Hepatocyte (in vitro differentiated cells): ENCODE measurements at regions not wholly inside any gene's neighbourhood (a gene's known extent, or its start where the extent isn't known, plus 50 kb on each side); places are given as distances from the start of the nearest gene placed in this dataset.
A peak's percentile ranks its signal among the peaks of the same experiment; 100 is the strongest.
"Not testable (repeated sequence)": the region's sequence is repeated elsewhere in the genome, so short reads cannot be mapped to it uniquely, and the experiment has no call there.

Experiments used
- DNase-seq: peaks from one replicate; pipeline ENCODE4 v3.0.0-alpha.2; 2016; ENCODE audit warnings: low spot score
- H2AFZ ChIP-seq: fragments of 200-600 bp; sonication (generic); 2 replicates; pipeline ENCODE4 v1.6.0; 2016; ENCODE audit warnings: antibody characterized with exemption, mild to moderate bottlenecking
- H3K27ac ChIP-seq: fragments of 200-600 bp; sonication (generic); 2 replicates; pipeline ENCODE4 v1.5.1; 2016; ENCODE audit warnings: mild to moderate bottlenecking
- H3K27me3 ChIP-seq: fragments of 200-600 bp; sonication (generic); 2 replicates; pipeline ENCODE4 v1.6.1; 2016
- H3K36me3 ChIP-seq: fragments of 200-600 bp; sonication (generic); replicated peaks from 2 replicates; pipeline ENCODE4 v1.5.1; 2016; ENCODE audit warnings: low read depth; ENCODE audit not compliant: insufficient read depth
- H3K4me1 ChIP-seq: fragments of 200-600 bp; sonication (generic); 2 replicates; pipeline ENCODE4 v1.5.1; 2016; ENCODE audit warnings: mild to moderate bottlenecking, moderate library complexity; ENCODE audit not compliant: insufficient read depth
- H3K4me2 ChIP-seq: fragments of 200-600 bp; sonication (generic); 2 replicates; pipeline ENCODE4 v1.6.0; 2016
- H3K4me3 ChIP-seq: fragments of 200-600 bp; sonication (generic); 2 replicates; pipeline ENCODE4 v1.5.1; 2016; ENCODE audit warnings: mild to moderate bottlenecking
- H3K79me2 ChIP-seq: fragments of 200-600 bp; sonication (generic); 2 replicates; pipeline ENCODE4 v1.6.0; 2017; ENCODE audit warnings: mild to moderate bottlenecking
- H3K9me2 ChIP-seq: fragments of 200-600 bp; sonication (generic); replicated peaks from 2 replicates; pipeline ENCODE4 v1.6.0; 2017; ENCODE audit warnings: mild to moderate bottlenecking; ENCODE audit not compliant: insufficient read depth
- H3K9me3 ChIP-seq: fragments of 200-600 bp; sonication (generic); 2 replicates; pipeline ENCODE4 v1.5.1; 2016; ENCODE audit warnings: low read depth, mild to moderate bottlenecking
- H4K20me1 ChIP-seq: fragments of 200-600 bp; sonication (generic); 2 replicates; pipeline ENCODE4 v1.6.0; 2016; ENCODE audit warnings: mild to moderate bottlenecking; ENCODE audit not compliant: insufficient read depth, poor library complexity, severe bottlenecking
- EZH2 ChIP-seq: fragments of 200-600 bp; sonication (generic); IDR thresholded peaks from 2 replicates; pipeline ENCODE4 v1.6.1; 2016; ENCODE audit warnings: antibody characterized with exemption, mild to moderate bottlenecking, borderline replicate concordance
- EZH2phosphoT487 ChIP-seq: fragments of 200-600 bp; sonication (generic); IDR thresholded peaks from one replicate; pipeline ENCODE4 v1.6.1; 2018; ENCODE audit warnings: antibody characterized with exemption, mild to moderate bottlenecking, low read depth, moderate library complexity; ENCODE audit not compliant: unreplicated experiment, severe bottlenecking
- WGBS: methylation state at CpG from one replicate; pipeline ENCODE4 v1.1.6; 2016; ENCODE audit warnings: low lambda C conversion rate; ENCODE audit errors: missing lambda C conversion rate; 5-methylcytosine and 5-hydroxymethylcytosine counted together
- TF ChIP-seq, protein P1 (sequence below): fragments of 200-600 bp; sonication (generic); IDR thresholded peaks from 2 replicates; pipeline ENCODE4 v1.5.1; 2016; ENCODE audit warnings: antibody characterized with exemption, mild to moderate bottlenecking; ENCODE audit not compliant: poor library complexity

DNA sequence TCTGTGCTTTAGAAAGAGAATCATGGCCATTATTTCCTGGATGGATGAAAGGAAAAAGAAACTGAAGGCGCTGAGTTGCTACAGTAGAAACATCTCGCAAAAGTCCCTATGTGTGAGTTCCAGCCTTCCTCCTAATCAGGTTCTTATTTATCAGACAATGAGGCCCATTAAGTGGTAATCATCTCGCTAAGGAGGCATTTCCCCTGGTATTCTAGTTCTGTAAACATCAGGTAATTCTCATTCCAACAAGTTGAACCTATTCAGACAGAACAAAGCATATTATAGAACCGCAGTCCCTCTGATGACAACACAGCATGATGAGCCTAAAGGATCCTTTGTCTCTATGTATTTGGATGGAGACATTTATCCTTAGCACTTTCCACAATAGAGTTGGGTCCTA lies 205.7 kb upstream of the MAOA start:
- TF ChIP-seq EZH2phosphoT487, result no peak
- TF ChIP-seq, protein P1, sequence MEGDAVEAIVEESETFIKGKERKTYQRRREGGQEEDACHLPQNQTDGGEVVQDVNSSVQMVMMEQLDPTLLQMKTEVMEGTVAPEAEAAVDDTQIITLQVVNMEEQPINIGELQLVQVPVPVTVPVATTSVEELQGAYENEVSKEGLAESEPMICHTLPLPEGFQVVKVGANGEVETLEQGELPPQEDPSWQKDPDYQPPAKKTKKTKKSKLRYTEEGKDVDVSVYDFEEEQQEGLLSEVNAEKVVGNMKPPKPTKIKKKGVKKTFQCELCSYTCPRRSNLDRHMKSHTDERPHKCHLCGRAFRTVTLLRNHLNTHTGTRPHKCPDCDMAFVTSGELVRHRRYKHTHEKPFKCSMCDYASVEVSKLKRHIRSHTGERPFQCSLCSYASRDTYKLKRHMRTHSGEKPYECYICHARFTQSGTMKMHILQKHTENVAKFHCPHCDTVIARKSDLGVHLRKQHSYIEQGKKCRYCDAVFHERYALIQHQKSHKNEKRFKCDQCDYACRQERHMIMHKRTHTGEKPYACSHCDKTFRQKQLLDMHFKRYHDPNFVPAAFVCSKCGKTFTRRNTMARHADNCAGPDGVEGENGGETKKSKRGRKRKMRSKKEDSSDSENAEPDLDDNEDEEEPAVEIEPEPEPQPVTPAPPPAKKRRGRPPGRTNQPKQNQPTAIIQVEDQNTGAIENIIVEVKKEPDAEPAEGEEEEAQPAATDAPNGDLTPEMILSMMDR, result no peak
- TF ChIP-seq EZH2, result no peak
- no peak overlapping the region for H3K4me2 ChIP-seq
- H3K9me2 ChIP-seq, result no peaks in the 10 kb centered on the region
- H2AFZ ChIP-seq, result peak overlapping the region; percentile 22
- peaks cover 7% of the 10 kb centered on the region for H3K4me1 ChIP-seq
- no peaks in the 10 kb centered on the region for H3K27me3 ChIP-seq
- H3K79me2 ChIP-seq, result no peaks in the 10 kb centered on the region
- H4K20me1 ChIP-seq, result no peaks in the 10 kb centered on the region
- H3K4me3 ChIP-seq, result no peak overlapping the region
- H3K27ac ChIP-seq, result peak overlapping the region; percentile 46
- whole genome bisulfite sequencing, result 19% methylated on average over 4 of the region's 4 CpGs
- H3K36me3 ChIP-seq, result no peaks in the 10 kb centered on the region
- no peak for DNase-seq
- H3K9me3 ChIP-seq, result no peaks in the 10 kb centered on the region

DNA sequence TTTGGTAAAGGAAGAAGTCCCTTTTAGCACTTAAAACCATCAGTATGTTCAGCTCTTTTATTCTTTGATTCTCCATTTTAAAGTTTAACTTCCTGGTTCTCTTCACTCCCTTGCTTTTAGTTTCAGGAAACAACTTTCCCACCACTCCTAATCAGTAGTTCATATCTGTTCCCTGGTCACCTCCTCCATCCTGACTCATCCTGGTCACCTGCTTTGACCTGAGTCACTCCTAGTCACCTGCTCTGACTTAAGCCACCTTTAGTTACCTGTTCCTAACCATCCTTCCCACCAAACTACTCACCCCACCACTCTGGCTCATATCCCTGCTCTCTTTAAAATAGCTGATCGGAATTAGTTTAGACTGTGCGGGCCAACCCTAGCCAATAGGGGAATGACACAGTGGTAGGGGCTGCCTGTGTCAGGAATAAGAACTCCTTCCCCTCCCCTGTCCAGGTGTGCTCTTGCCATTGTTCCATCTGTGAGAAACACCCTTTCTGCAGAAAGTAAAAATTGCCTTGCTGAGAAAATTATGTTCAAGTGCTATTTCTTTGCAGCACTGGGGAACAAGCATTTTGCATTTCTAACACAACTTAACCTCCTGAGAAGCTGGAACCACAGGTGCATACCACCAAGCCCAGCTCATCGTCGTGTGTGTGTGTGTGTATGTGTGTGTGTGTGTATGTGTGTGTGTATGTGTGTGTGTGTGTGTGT lies 204.0 kb upstream of the MAOA start:
- H3K9me2 ChIP-seq, H3K79me2 ChIP-seq, H3K9me3 ChIP-seq, H3K27me3 ChIP-seq, H3K4me2 ChIP-seq, H3K4me3 ChIP-seq, H4K20me1 ChIP-seq, H3K36me3 ChIP-seq, H3K4me1 ChIP-seq: not testable (repeated sequence)
- peak overlapping the region; percentile 10 for H2AFZ ChIP-seq
- DNase-seq, result peak; percentile 60
- 98% methylated on average over 4 of the region's 4 CpGs for WGBS
- peak overlapping the region; percentile 86 for H3K27ac ChIP-seq

DNA sequence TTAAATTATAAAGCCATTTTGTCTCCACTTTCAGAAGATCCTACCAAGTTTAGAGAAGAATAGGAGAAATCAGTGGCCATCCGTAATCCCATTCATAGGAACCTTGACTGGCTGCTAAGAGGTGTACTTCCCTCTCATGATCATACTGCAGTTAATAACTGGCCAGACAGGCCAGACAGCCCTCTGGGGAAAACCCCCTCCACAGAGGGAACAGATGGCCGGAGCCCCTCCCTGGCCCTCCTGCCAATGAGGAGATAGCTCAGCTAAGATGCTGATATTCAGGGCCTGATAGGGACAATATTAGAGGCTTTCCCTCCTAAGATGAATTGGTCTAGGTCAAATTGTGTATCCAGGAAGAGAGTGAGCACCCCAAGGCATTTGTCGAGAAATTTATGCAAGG lies 200.0 kb upstream of the MAOA start:
- no peak overlapping the region for H3K4me3 ChIP-seq
- H2AFZ ChIP-seq, result no peak overlapping the region
- H3K36me3 ChIP-seq, result no peaks in the 10 kb centered on the region
- peaks cover 7% of the 10 kb centered on the region for H3K4me1 ChIP-seq
- no peaks in the 10 kb centered on the region for H3K79me2 ChIP-seq
- 76% methylated on average over 3 of the region's 3 CpGs for WGBS
- no peak overlapping the region for H3K4me2 ChIP-seq
- no peak for DNase-seq
- H3K9me2 ChIP-seq, result no peaks in the 10 kb centered on the region
- H3K27ac ChIP-seq, result no peak overlapping the region
- no peak for TF ChIP-seq EZH2
- TF ChIP-seq, protein P1, result no peak
- no peak for TF ChIP-seq EZH2phosphoT487
- H3K27me3 ChIP-seq, result no peaks in the 10 kb centered on the region
- H3K9me3 ChIP-seq, result no peaks in the 10 kb centered on the region
- H4K20me1 ChIP-seq, result no peaks in the 10 kb centered on the region

DNA sequence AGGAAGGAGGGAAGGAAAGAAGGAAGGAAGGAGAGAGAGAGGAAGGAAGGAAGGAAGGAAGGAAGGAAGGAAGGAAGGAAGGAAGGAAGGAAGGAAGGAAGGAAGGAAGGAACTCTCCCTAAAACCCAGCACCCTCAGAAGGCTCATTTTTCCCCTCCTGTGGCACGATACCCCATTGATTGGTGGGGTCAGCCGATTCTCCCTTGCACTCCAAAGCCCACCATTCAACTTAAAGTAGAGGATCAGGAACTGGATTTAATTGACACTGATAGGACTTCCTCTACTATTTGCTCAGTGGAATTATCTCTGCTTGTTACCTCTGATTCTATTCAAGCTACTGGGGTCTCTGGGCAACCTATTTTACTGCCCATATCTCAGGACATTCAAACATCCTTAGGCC lies 199.2 kb upstream of the MAOA start:
- H3K9me2 ChIP-seq, result no peaks in the 10 kb centered on the region
- no peaks in the 10 kb centered on the region for H3K36me3 ChIP-seq
- H2AFZ ChIP-seq, result no peak overlapping the region
- DNase-seq, result no peak
- no peaks in the 10 kb centered on the region for H3K27me3 ChIP-seq
- H3K79me2 ChIP-seq, result no peaks in the 10 kb centered on the region
- H3K27ac ChIP-seq, result no peak overlapping the region
- 25% methylated on average over 1 of the region's 2 CpGs for WGBS
- no peaks in the 10 kb centered on the region for H4K20me1 ChIP-seq
- H3K4me2 ChIP-seq, result no peak overlapping the region
- H3K9me3 ChIP-seq, result no peaks in the 10 kb centered on the region
- no peak overlapping the region for H3K4me3 ChIP-seq
- H3K4me1 ChIP-seq, result peaks cover 3% of the 10 kb centered on the region
- TF ChIP-seq, protein P1, result no peak
- TF ChIP-seq EZH2phosphoT487, result no peak
- no peak for TF ChIP-seq EZH2
